Stimulated activated naive B cell treated with anti-CD40 and anti-IgM and Interleukin-4, amounts not matched to agents 10 μg/mL and 1 μg/mL and 100 μg/mL, for 72 hours (primary cell): ENCODE measurements at regions not wholly inside any gene's neighbourhood (a gene's known extent, or its start where the extent isn't known, plus 50 kb on each side); places are given as distances from the start of the nearest gene placed in this dataset.
"Not testable (repeated sequence)": the region's sequence is repeated elsewhere in the genome, so short reads cannot be mapped to it uniquely, and the experiment has no call there.

Experiments used
- ATAC-seq, 2 donors: fragments of 150-1000 bp; cut with Tn5 transposase; replicated peaks; 2 replicates each; pipeline ENCODE4 v1.10.0; 2021; ENCODE audit warnings: moderate library complexity in 1 of 2
- DNase-seq: peaks from one replicate; pipeline ENCODE4 v3.0.0; 2021
- H3K27ac Mint-ChIP-seq: one replicate; pipeline ENCODE4 v1.8.0; 2022; ENCODE audit warnings: mild to moderate bottlenecking, mixed read lengths
- H3K27me3 Mint-ChIP-seq, 2 donors: one replicate each; pipeline ENCODE4 v1.8.0; 2022; ENCODE audit warnings: mixed read lengths in 2 of 2
- H3K36me3 Mint-ChIP-seq, 2 donors: one replicate each; pipeline ENCODE4 v1.8.0; 2022; ENCODE audit warnings: mixed read lengths in 2 of 2, mild to moderate bottlenecking in 1 of 2
- H3K4me1 Mint-ChIP-seq, 2 donors: one replicate each; pipeline ENCODE4 v1.8.0; 2022; ENCODE audit warnings: mixed read lengths in 2 of 2, mild to moderate bottlenecking in 1 of 2
- H3K4me3 Mint-ChIP-seq, 2 donors: one replicate each; pipeline ENCODE4 v1.8.0; 2022; ENCODE audit warnings: mild to moderate bottlenecking in 2 of 2, mixed read lengths in 2 of 2, moderate library complexity in 1 of 2
- H3K9me3 Mint-ChIP-seq, 2 donors: one replicate each; pipeline ENCODE4 v1.8.0; 2022; ENCODE audit warnings: mixed read lengths in 2 of 2, mild to moderate bottlenecking in 1 of 2

- H3K4me3 Mint-ChIP-seq = no peak overlapping the region
- H3K27me3 Mint-ChIP-seq = peaks cover 0 to 14% of the 10 kb centered on the region in 2 donors
- H3K9me3 Mint-ChIP-seq = peaks cover 1 to 2% of the 10 kb centered on the region in 2 donors
- no peaks in the 10 kb centered on the region for H3K36me3 Mint-ChIP-seq
- H3K4me1 Mint-ChIP-seq = no peaks in the 10 kb centered on the region
- DNase-seq (no peak), ATAC-seq (no peak)
- H3K27ac Mint-ChIP-seq = no peak overlapping the region
Measured at GRCh38 chr5:101068298-101068697, 165.2 kb upstream of the ST8SIA4 start.

- peaks cover 0 to 14% of the 10 kb centered on the region in 2 donors for H3K27me3 Mint-ChIP-seq
- no peaks in the 10 kb centered on the region for H3K4me1 Mint-ChIP-seq
- no peaks in the 10 kb centered on the region for H3K36me3 Mint-ChIP-seq
- no peak overlapping the region for H3K27ac Mint-ChIP-seq
- H3K9me3 Mint-ChIP-seq = peaks cover 7 to 9% of the 10 kb centered on the region in 2 donors
- ATAC-seq (no peak), DNase-seq (no peak)
- H3K4me3 Mint-ChIP-seq = no peak overlapping the region
Measured at GRCh38 chr5:101067429-101067828, 164.3 kb upstream of the ST8SIA4 start.

- H3K4me3 Mint-ChIP-seq = no peak overlapping the region
- ATAC-seq = no peak
- H3K9me3 Mint-ChIP-seq = peaks cover 9 to 12% of the 10 kb centered on the region in 2 donors
- H3K27me3 Mint-ChIP-seq = peaks cover 10 to 11% of the 10 kb centered on the region in 2 donors
- no peak for DNase-seq
- H3K4me1 Mint-ChIP-seq = no peaks in the 10 kb centered on the region
- no peak overlapping the region for H3K27ac Mint-ChIP-seq
- no peaks in the 10 kb centered on the region for H3K36me3 Mint-ChIP-seq
Measured at GRCh38 chr5:101062902-101063301, 159.8 kb upstream of the ST8SIA4 start.

DNA sequence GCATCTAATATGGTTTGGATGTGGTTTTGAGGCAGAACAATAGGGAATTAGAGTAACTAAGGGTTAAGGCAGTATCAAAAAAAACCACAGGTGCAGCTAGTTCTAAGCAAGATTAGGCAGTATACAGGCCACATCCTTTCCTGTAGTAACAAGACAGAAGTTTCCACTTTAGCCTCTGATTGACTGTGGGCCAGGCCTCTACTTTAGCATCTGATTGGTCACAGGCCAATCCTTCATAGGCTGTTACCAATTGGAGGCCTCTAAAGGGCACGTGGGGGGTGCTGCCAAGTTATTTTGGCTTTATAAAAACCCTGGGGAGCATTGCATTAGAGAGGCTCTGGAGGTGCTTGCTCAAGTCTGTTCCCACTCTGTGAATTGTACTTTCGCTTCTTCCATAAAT, 144.1 kb upstream of the ST8SIA4 start:
- H3K9me3 Mint-ChIP-seq = no peaks in the 10 kb centered on the region
- ATAC-seq (peak in 1 of 2 donors; percentile 23), DNase-seq (no peak)
- H3K4me3 Mint-ChIP-seq = no peak overlapping the region
- H3K4me1 Mint-ChIP-seq = no peaks in the 10 kb centered on the region
- H3K27ac Mint-ChIP-seq = no peak overlapping the region
- peaks cover 0 to 3% of the 10 kb centered on the region in 2 donors for H3K27me3 Mint-ChIP-seq
- H3K36me3 Mint-ChIP-seq = no peaks in the 10 kb centered on the region

GRCh38 chr5:101045689-101046088, 142.6 kb upstream of the ST8SIA4 start:
- no peak overlapping the region for H3K27ac Mint-ChIP-seq
- ATAC-seq = no peak
- no peaks in the 10 kb centered on the region for H3K36me3 Mint-ChIP-seq
- H3K9me3 Mint-ChIP-seq = no peaks in the 10 kb centered on the region
- no peak for DNase-seq
- no peaks in the 10 kb centered on the region for H3K27me3 Mint-ChIP-seq
- H3K4me1 Mint-ChIP-seq = no peaks in the 10 kb centered on the region
- no peak overlapping the region for H3K4me3 Mint-ChIP-seq

GRCh38 chr5:101040002-101040401, 136.9 kb upstream of the ST8SIA4 start:
- not testable (repeated sequence) for H3K9me3 Mint-ChIP-seq, H3K4me3 Mint-ChIP-seq, H3K4me1 Mint-ChIP-seq, H3K36me3 Mint-ChIP-seq, ATAC-seq, DNase-seq, H3K27ac Mint-ChIP-seq, H3K27me3 Mint-ChIP-seq

- H3K27ac Mint-ChIP-seq = no peak overlapping the region
- peaks cover 4 to 6% of the 10 kb centered on the region in 2 donors for H3K9me3 Mint-ChIP-seq
- no peaks in the 10 kb centered on the region for H3K4me1 Mint-ChIP-seq
- peaks cover 0 to 8% of the 10 kb centered on the region in 2 donors for H3K27me3 Mint-ChIP-seq
- ATAC-seq = no peak
- no peaks in the 10 kb centered on the region for H3K36me3 Mint-ChIP-seq
- no peak for DNase-seq
- no peak overlapping the region for H3K4me3 Mint-ChIP-seq
Measured at GRCh38 chr5:101036778-101037177, 133.7 kb upstream of the ST8SIA4 start.

- Mint-ChIP-seq H3K4me3 (no peak overlapping the region), H3K27ac (no peak overlapping the region), H3K36me3 (no peaks in the 10 kb centered on the region), H3K9me3 (peaks cover 4 to 6% of the 10 kb centered on the region in 2 donors), H3K4me1 (no peaks in the 10 kb centered on the region), H3K27me3 (peaks cover 0 to 6% of the 10 kb centered on the region in 2 donors)
- ATAC-seq (no peak), DNase-seq (no peak)
Measured at GRCh38 chr5:101035425-101035824, 132.3 kb upstream of the ST8SIA4 start.

GRCh38 chr5:101024299-101024698, 121.2 kb upstream of the ST8SIA4 start:
- Mint-ChIP-seq H3K9me3 (peaks cover 5 to 7% of the 10 kb centered on the region in 2 donors), H3K27ac (no peak overlapping the region), H3K4me3 (no peak overlapping the region), H3K36me3 (peaks cover 2 to 8% of the 10 kb centered on the region in 2 donors), H3K4me1 (peaks cover 8 to 14% of the 10 kb centered on the region in 2 donors), H3K27me3 (peaks cover 6 to 22% of the 10 kb centered on the region in 2 donors)
- DNase-seq (peak; percentile 30), ATAC-seq (peak; percentile 98 to 99)

DNA sequence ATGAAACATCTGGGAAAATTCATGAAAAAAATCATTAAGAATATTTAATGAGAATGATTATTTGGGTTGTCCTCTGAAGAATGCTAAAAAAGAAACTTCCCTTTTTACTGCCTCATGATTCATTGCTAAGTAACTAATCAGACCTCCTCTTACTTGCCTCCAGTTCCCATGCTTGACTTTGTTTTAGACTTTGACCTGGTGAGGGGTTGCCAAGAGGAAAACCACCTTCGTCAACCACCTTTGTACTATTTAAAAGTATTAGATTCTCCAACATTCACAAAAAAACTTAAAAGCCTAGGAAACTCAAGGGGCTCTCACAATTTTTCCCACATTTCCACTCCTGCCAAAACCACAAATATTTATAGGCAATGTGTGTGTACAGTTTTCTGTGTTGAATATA, 115.2 kb upstream of the ST8SIA4 start:
- Mint-ChIP-seq H3K9me3 (peaks cover 0 to 2% of the 10 kb centered on the region in 2 donors), H3K27me3 (no peaks in the 10 kb centered on the region), H3K4me1 (peaks cover 0 to 1% of the 10 kb centered on the region in 2 donors), H3K36me3 (no peaks in the 10 kb centered on the region), H3K4me3 (no peak overlapping the region), H3K27ac (no peak overlapping the region)
- ATAC-seq = no peak
- no peak for DNase-seq

GRCh38 chr5:101012880-101013279, 109.8 kb upstream of the ST8SIA4 start:
- ATAC-seq = no peak
- DNase-seq = no peak
- Mint-ChIP-seq H3K27me3 (no peaks in the 10 kb centered on the region), H3K27ac (no peak overlapping the region), H3K9me3 (no peaks in the 10 kb centered on the region), H3K4me1 (peaks cover 0 to 6% of the 10 kb centered on the region in 2 donors), H3K4me3 (no peak overlapping the region), H3K36me3 (no peaks in the 10 kb centered on the region)

- Mint-ChIP-seq H3K4me1 (peaks cover 0 to 6% of the 10 kb centered on the region in 2 donors), H3K27ac (no peak overlapping the region), H3K9me3 (no peaks in the 10 kb centered on the region), H3K27me3 (no peaks in the 10 kb centered on the region), H3K36me3 (no peaks in the 10 kb centered on the region), H3K4me3 (no peak overlapping the region)
- ATAC-seq = peak in 1 of 2 donors; percentile 52
- no peak for DNase-seq
Measured at GRCh38 chr5:101009758-101010519, 106.9 kb upstream of the ST8SIA4 start.

GRCh38 chr5:100992354-100992753, 89.3 kb upstream of the ST8SIA4 start:
- H3K4me3 Mint-ChIP-seq = no peak overlapping the region
- no peaks in the 10 kb centered on the region for H3K9me3 Mint-ChIP-seq
- ATAC-seq = no peak
- H3K36me3 Mint-ChIP-seq = no peaks in the 10 kb centered on the region
- no peaks in the 10 kb centered on the region for H3K4me1 Mint-ChIP-seq
- no peak overlapping the region for H3K27ac Mint-ChIP-seq
- H3K27me3 Mint-ChIP-seq = peaks cover 9 to 15% of the 10 kb centered on the region in 2 donors
- no peak for DNase-seq

DNA sequence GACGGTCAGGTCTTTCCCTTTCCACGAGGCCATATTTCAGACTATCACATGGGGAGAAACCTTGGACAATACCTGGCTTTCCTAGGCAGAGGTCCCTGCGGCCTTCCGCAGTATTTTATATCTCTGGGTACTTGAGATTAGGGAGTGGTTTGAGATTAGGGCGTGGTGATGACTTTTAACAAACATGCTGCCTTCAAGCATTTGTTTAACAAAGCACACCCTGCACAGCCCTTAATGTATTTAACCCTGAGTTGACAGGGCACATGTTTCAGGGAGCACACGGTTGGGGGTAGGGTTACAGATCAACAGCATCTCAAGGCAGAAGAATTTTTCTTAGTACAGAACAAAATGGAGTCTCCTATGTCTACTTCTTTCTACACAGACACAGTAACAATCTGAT, 80.5 kb upstream of the ST8SIA4 start:
- not testable (repeated sequence) for DNase-seq, H3K9me3 Mint-ChIP-seq, H3K4me3 Mint-ChIP-seq, ATAC-seq, H3K27ac Mint-ChIP-seq, H3K36me3 Mint-ChIP-seq, H3K4me1 Mint-ChIP-seq
- peaks cover 2 to 12% of the 10 kb centered on the region in 2 donors for H3K27me3 Mint-ChIP-seq

DNA sequence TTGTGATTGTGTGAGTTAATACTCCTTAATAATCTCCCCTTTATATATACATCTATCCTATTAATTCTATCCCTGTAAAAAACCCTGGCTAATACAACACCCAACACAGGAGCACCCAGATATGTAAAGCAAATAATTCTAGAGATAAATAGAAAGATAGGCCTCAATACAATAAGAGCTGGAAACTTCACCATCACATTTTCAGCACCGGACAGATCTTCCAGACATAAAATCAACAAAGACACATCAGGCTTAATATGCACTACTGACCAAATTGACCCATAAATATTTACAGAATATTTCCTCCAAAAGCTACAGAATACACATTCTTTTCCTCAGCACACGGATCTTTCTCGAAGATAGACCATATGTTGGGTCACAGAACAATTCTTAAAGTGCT, 71.0 kb upstream of the ST8SIA4 start:
- Mint-ChIP-seq H3K4me1 (no peaks in the 10 kb centered on the region), H3K4me3 (no peak overlapping the region), H3K36me3 (no peaks in the 10 kb centered on the region), H3K9me3 (peaks cover 0 to 2% of the 10 kb centered on the region in 2 donors), H3K27me3 (peaks cover 5% of the 10 kb centered on the region in 2 donors), H3K27ac (no peak overlapping the region)
- DNase-seq (no peak), ATAC-seq (no peak)
